PC-3 (cell line): ENCODE measurements at regions not wholly inside any gene's neighbourhood (a gene's known extent, or its start where the extent isn't known, plus 50 kb on each side); places are given as distances from the start of the nearest gene placed in this dataset.

Experiments used
- EZH2 ChIP-seq: fragments of 300-600 bp; sonication (generic); IDR thresholded peaks from one replicate; pipeline ENCODE4 v1.6.1; 2017; ENCODE audit warnings: antibody characterized with exemption, mild to moderate bottlenecking, low read length; ENCODE audit not compliant: unreplicated experiment
- TF ChIP-seq, protein P1 (sequence below): fragments of 300-600 bp; sonication (generic); conservative IDR thresholded peaks from 2 replicates; pipeline ENCODE4 v1.5.1; 2017; ENCODE audit warnings: antibody characterized with exemption, low read depth, mild to moderate bottlenecking, low read length

DNA sequence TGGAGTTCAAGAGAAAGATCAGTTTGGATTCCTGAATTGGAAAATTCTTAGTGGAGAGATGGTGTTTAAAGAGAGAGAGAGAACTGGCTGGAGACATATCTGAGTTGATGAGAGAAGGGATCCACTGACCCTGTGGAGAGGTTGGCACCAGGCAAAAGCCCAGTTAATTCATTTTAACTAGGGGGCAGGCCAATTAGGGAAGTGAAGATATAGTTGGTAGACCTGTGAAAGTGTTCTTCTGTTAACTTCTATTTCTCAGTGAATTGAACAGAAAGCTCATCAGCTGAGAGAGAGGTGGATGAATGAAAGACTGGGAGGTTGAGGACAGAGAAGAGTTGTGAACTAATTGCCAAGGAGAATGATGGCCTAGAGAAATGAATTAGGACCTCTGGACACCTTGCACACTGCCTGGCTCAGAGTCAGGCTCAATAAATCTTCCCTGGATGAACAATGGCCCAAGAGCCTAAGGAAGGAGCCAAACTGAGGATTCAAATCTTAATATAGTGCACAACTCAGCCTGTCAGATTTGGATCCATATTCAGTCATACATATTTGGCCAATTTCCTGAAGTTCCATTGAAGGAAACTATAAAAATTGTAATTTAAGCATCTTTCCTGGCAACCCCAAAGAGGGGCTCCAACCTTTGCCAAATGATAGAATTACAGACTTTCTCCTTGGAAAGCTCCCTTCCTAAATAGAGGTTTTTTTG lies 82.2 kb upstream of the RMDN2 start:
- TF ChIP-seq EZH2 = no peak
- TF ChIP-seq, protein P1, sequence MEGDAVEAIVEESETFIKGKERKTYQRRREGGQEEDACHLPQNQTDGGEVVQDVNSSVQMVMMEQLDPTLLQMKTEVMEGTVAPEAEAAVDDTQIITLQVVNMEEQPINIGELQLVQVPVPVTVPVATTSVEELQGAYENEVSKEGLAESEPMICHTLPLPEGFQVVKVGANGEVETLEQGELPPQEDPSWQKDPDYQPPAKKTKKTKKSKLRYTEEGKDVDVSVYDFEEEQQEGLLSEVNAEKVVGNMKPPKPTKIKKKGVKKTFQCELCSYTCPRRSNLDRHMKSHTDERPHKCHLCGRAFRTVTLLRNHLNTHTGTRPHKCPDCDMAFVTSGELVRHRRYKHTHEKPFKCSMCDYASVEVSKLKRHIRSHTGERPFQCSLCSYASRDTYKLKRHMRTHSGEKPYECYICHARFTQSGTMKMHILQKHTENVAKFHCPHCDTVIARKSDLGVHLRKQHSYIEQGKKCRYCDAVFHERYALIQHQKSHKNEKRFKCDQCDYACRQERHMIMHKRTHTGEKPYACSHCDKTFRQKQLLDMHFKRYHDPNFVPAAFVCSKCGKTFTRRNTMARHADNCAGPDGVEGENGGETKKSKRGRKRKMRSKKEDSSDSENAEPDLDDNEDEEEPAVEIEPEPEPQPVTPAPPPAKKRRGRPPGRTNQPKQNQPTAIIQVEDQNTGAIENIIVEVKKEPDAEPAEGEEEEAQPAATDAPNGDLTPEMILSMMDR = no peak
